Neural cell (in vitro differentiated cells): ENCODE measurements at regions not wholly inside any gene's neighbourhood (a gene's known extent, or its start where the extent isn't known, plus 50 kb on each side); places are given as distances from the start of the nearest gene placed in this dataset.

ENCODE experiments used
- CTCF ChIP-seq: fragments of 450-650 bp; IDR thresholded peaks from 2 replicates; pipeline ENCODE4 v1.5.1; 2014; ENCODE audit warnings: antibody characterized with exemption, mild to moderate bottlenecking, moderate library complexity; ENCODE audit not compliant: poor library complexity, severe bottlenecking
- EP300 ChIP-seq: fragments of 450-650 bp; conservative IDR thresholded peaks from 2 replicates; pipeline ENCODE4 v1.6.1; 2014; ENCODE audit warnings: antibody characterized with exemption, mild to moderate bottlenecking, moderate library complexity; ENCODE audit not compliant: poor library complexity, severe bottlenecking
- EZH2 ChIP-seq: fragments of 200-600, 300-800 bp; shearing (Covaris generic), sonication (generic); IDR thresholded peaks from 2 replicates; pipeline ENCODE4 v1.6.1; 2014; ENCODE audit warnings: antibody characterized with exemption, low read length, borderline replicate concordance, mild to moderate bottlenecking; ENCODE audit not compliant: insufficient read depth, poor library complexity, severe bottlenecking
- MXI1 ChIP-seq: fragments of 450-650 bp; conservative IDR thresholded peaks from 2 replicates; pipeline ENCODE4 v1.6.1; 2014; ENCODE audit warnings: antibody characterized with exemption, mild to moderate bottlenecking; ENCODE audit not compliant: poor library complexity, severe bottlenecking
- POLR2AphosphoS5 ChIP-seq: IDR thresholded peaks from 2 replicates; pipeline ENCODE4 v1.6.1; 2012
- REST ChIP-seq: IDR thresholded peaks from 2 replicates; pipeline ENCODE4 v1.6.1; 2012; ENCODE audit warnings: borderline replicate concordance
- TAF1 ChIP-seq: IDR thresholded peaks from 2 replicates; pipeline ENCODE4 v1.6.1; 2012; ENCODE audit warnings: low read depth

GRCh38 chr5:135167634-135168033 is 133.6 kb upstream of the PITX1 start:
- TF ChIP-seq CTCF (no peak), POLR2AphosphoS5 (no peak), EZH2 (no peak), EP300 (no peak), MXI1 (no peak), TAF1 (no peak), REST (no peak)
